H4 (cell line): ENCODE measurements at regions not wholly inside any gene's neighbourhood (a gene's known extent, or its start where the extent isn't known, plus 50 kb on each side); places are given as distances from the start of the nearest gene placed in this dataset.
"Not testable (repeated sequence)": the region's sequence is repeated elsewhere in the genome, so short reads cannot be mapped to it uniquely, and the experiment has no call there.

ENCODE experiments used
- DNase-seq: peaks from one replicate; pipeline ENCODE4 v3.0.0-alpha.2; 2015; ENCODE audit warnings: low spot score

- DNase-seq: not testable (repeated sequence)
These were observed 109.4 kb upstream of the SGIP1 start for GRCh38 chr1:66424530-66424929.

GRCh38 chr1:66426239-66426853 lies 107.6 kb upstream of the SGIP1 start:
- no peak for DNase-seq

GRCh38 chr1:66430815-66431214 lies 103.1 kb upstream of the SGIP1 start:
- not testable (repeated sequence) for DNase-seq

- DNase-seq: no peak
These were observed 102.0 kb upstream of the SGIP1 start for GRCh38 chr1:66431999-66432398.

GRCh38 chr1:66433611-66434010 lies 100.3 kb upstream of the SGIP1 start:
- DNase-seq: no peak

GRCh38 chr1:66434096-66434495 lies 99.9 kb upstream of the SGIP1 start:
- peak; percentile 63 for DNase-seq

GRCh38 chr1:66435541-66435940 lies 98.4 kb upstream of the SGIP1 start:
- no peak for DNase-seq

GRCh38 chr1:66436378-66437135 lies 97.4 kb upstream of the SGIP1 start:
- DNase-seq: peak; percentile 79

GRCh38 chr1:66437136-66437401 lies 96.9 kb upstream of the SGIP1 start:
- DNase-seq: no peak

- no peak for DNase-seq
These were observed 95.9 kb upstream of the SGIP1 start for GRCh38 chr1:66438062-66438461.

GRCh38 chr1:66438501-66438900 lies 95.5 kb upstream of the SGIP1 start:
- no peak for DNase-seq

- DNase-seq: no peak
These were observed 94.8 kb upstream of the SGIP1 start for GRCh38 chr1:66439031-66439740.

GRCh38 chr1:66443793-66444192 lies 90.2 kb upstream of the SGIP1 start:
- DNase-seq: no peak

- DNase-seq: no peak
These were observed 89.3 kb upstream of the SGIP1 start for GRCh38 chr1:66444438-66445265.

GRCh38 chr1:66445492-66446181 lies 88.3 kb upstream of the SGIP1 start:
- DNase-seq: no peak

- DNase-seq: peak; percentile 70
These were observed 87.5 kb upstream of the SGIP1 start for GRCh38 chr1:66446261-66447001.

GRCh38 chr1:66450043-66450514 lies 83.9 kb upstream of the SGIP1 start:
- no peak for DNase-seq

- DNase-seq: no peak
These were observed 83.1 kb upstream of the SGIP1 start for GRCh38 chr1:66450847-66451246.

- DNase-seq: no peak
These were observed 81.8 kb upstream of the SGIP1 start for GRCh38 chr1:66452162-66452561.

- no peak for DNase-seq
These were observed 81.0 kb upstream of the SGIP1 start for GRCh38 chr1:66452982-66453381.

- no peak for DNase-seq
These were observed 78.5 kb upstream of the SGIP1 start for GRCh38 chr1:66455446-66455845.
